ENCODE measurements at regions not wholly inside any gene's neighbourhood (a gene's known extent, or its start where the extent isn't known, plus 50 kb on each side); places are given as distances from the start of the nearest gene placed in this dataset.

- H3K9me3 ChIP-seq (replicated peaks; ENCODE audit: control insufficient read depth, insufficient read depth, low read length): no peaks in the 10 kb centered on the region
- DNase-seq (ENCODE audit: low read depth, low spot score) (no peak), FAIRE-seq (peak; percentile 49), ATAC-seq (no peak)
- H3K27ac ChIP-seq (ENCODE audit: control insufficient read depth, insufficient read depth): no peak overlapping the region
- no peaks in the 10 kb centered on the region for H4K20me1 ChIP-seq (ENCODE audit: control insufficient read depth, insufficient read depth)
- BruUV-seq (replicated peaks): no TSS peak
- H3K4me3 ChIP-seq: no peak overlapping the region
- in situ Hi-C loops (cut with MboI) (no loop called here), intact Hi-C loops (cut with micrococcal nuclease; ENCODE audit: unreplicated experiment) (no loop called here)
- ChIA-PET POLR2A (no interaction called here), RAD21 (ENCODE audit: unreplicated experiment) (interaction anchor here (2.7 kb wide), 1 partner anchor 235 kb away, joined by 7 read pairs; no protein-coding TSS in a partner anchor), SMC1A (ENCODE audit: uncharacterized antibody, unreplicated experiment) (interaction anchor here (1.3 kb wide), 1 partner anchor 10 kb away, joined by 3 read pairs; no protein-coding TSS in a partner anchor), CTCF (interaction anchor here (1.6 kb wide), 1 partner anchor 19 kb away, joined by 4 read pairs; no protein-coding TSS in a partner anchor)
- no peaks in the 10 kb centered on the region for H3K36me3 ChIP-seq (ENCODE audit: control insufficient read depth in 2 of 2, insufficient read depth in 2 of 2, low read length in 1 of 2)
- no peaks in the 10 kb centered on the region for H3K4me1 ChIP-seq (ENCODE audit: control insufficient read depth, insufficient read depth, low read length)
- no peak overlapping the region for H3K4me2 ChIP-seq (ENCODE audit: control insufficient read depth, insufficient read depth)
- H3K27me3 ChIP-seq (replicated peaks in 1 of 2; ENCODE audit: control insufficient read depth in 2 of 2, insufficient read depth in 2 of 2, low read length in 1 of 2): no peaks in the 10 kb centered on the region
- no peak overlapping the region for H2AFZ ChIP-seq (ENCODE audit: control insufficient read depth, low read depth, low read length)
- 76% methylated on average over 1 of the region's 1 CpG for WGBS (ENCODE audit: insufficient coverage, insufficient replicate concordance, low lambda C conversion rate, missing lambda C conversion rate)
- no peak for TF ChIP-seq MEF2A (IDR thresholded peaks at IDR 0.05; ENCODE audit: insufficient read depth, low read depth, low read length)
- no peak for TF ChIP-seq NFYB (IDR thresholded peaks at IDR 0.05; ENCODE audit: insufficient read depth, low read depth, low read length)
- TF ChIP-seq WRNIP1 (IDR thresholded peaks at IDR 0.05; ENCODE audit: borderline replicate concordance, low read depth, low read length): no peak
- TF ChIP-seq BCL11A (IDR thresholded peaks at IDR 0.05; ENCODE audit: low read depth, low read length): no peak
- TF ChIP-seq USF1 (IDR thresholded peaks at IDR 0.05; ENCODE audit: borderline replicate concordance, extremely low read length, insufficient read depth, low read depth, low read length): no peak
- no peak for TF ChIP-seq HCFC1 (IDR thresholded peaks at IDR 0.05; ENCODE audit: low read length)
- TF ChIP-seq YBX1 (IDR thresholded peaks at IDR 0.05): no peak
- TF ChIP-seq ATF2 (IDR thresholded peaks at IDR 0.05; ENCODE audit: low read length): no peak
- H3K79me2 ChIP-seq (ENCODE audit: control insufficient read depth, insufficient read depth, low read length): no peaks in the 10 kb centered on the region
- no peak overlapping the region for H3K9ac ChIP-seq (ENCODE audit: control insufficient read depth, insufficient read depth, low read length)
These were observed 1154.9 kb upstream of the TMEFF2 start for GRCh38 chr2:193349642-193350041.

Data from GM12878 (cell line).